K562 (cell line): ENCODE measurements at regions not wholly inside any gene's neighbourhood (a gene's known extent, or its start where the extent isn't known, plus 50 kb on each side); places are given as distances from the start of the nearest gene placed in this dataset.

ENCODE experiments used
- KAT7 ChIP-seq: sonication (generic); formaldehyde crosslinking; IDR thresholded peaks from 2 replicates; pipeline ENCODE4 v1.8.0; 2022; ENCODE audit warnings: missing genetic modification reagents, mild to moderate bottlenecking, borderline replicate concordance
- MED1 ChIP-seq: sonication (generic); formaldehyde crosslinking; IDR thresholded peaks from 2 replicates; pipeline ENCODE4 v1.8.1; 2023; ENCODE audit warnings: missing genetic modification reagents, borderline replicate concordance
- NCOA6 ChIP-seq: fragments of 450-650 bp; IDR thresholded peaks from 2 replicates; pipeline ENCODE4 v1.6.1; 2017; ENCODE audit warnings: mild to moderate bottlenecking
- PHF8 ChIP-seq: fragments of 200-600 bp; sonication (generic); IDR thresholded peaks from 2 replicates; pipeline ENCODE4 v1.6.1; 2012; ENCODE audit warnings: mixed run types, mild to moderate bottlenecking, inconsistent platforms, low read length, moderate library complexity, borderline replicate concordance
- XRCC4 ChIP-seq: IDR thresholded peaks from one replicate; pipeline ENCODE4 v1.6.1; 2011; ENCODE audit not compliant: insufficient read depth, insufficient read length; ENCODE audit errors: extremely low read depth
- TF ChIP-seq, protein P1 (sequence below): fragments of 450-650 bp; IDR thresholded peaks from 2 replicates; pipeline ENCODE4 v1.6.1; 2016; ENCODE audit warnings: missing biosample characterization, missing genetic modification characterization
- TF ChIP-seq, protein P2 (sequence below): fragments of 450-650 bp; IDR thresholded peaks from 2 replicates; pipeline ENCODE4 v1.6.1; 2016; ENCODE audit warnings: mild to moderate bottlenecking, moderate library complexity

DNA sequence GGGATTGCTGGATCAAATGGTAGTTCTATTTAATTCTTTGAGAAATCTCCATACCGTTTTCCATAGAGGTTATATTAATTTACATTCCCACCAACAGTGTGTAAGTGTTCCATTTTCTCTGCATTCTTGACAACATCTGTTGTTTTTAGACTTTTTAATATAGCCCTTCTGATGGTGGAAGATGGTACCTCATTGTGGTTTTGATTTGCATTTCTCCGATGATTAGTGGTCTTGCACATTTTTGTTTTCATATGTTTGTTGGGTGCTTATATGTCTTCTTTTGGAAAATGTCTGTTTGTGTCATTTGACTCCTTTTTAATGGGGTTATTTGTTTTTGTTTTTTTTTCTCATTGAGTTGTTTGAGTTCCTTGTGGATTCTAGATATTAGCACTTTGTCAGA is 75.3 kb upstream of the PUDP start (continued):
- TF ChIP-seq, protein P1, sequence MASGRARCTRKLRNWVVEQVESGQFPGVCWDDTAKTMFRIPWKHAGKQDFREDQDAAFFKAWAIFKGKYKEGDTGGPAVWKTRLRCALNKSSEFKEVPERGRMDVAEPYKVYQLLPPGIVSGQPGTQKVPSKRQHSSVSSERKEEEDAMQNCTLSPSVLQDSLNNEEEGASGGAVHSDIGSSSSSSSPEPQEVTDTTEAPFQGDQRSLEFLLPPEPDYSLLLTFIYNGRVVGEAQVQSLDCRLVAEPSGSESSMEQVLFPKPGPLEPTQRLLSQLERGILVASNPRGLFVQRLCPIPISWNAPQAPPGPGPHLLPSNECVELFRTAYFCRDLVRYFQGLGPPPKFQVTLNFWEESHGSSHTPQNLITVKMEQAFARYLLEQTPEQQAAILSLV (tag), result no peak
- TF ChIP-seq, protein P2, sequence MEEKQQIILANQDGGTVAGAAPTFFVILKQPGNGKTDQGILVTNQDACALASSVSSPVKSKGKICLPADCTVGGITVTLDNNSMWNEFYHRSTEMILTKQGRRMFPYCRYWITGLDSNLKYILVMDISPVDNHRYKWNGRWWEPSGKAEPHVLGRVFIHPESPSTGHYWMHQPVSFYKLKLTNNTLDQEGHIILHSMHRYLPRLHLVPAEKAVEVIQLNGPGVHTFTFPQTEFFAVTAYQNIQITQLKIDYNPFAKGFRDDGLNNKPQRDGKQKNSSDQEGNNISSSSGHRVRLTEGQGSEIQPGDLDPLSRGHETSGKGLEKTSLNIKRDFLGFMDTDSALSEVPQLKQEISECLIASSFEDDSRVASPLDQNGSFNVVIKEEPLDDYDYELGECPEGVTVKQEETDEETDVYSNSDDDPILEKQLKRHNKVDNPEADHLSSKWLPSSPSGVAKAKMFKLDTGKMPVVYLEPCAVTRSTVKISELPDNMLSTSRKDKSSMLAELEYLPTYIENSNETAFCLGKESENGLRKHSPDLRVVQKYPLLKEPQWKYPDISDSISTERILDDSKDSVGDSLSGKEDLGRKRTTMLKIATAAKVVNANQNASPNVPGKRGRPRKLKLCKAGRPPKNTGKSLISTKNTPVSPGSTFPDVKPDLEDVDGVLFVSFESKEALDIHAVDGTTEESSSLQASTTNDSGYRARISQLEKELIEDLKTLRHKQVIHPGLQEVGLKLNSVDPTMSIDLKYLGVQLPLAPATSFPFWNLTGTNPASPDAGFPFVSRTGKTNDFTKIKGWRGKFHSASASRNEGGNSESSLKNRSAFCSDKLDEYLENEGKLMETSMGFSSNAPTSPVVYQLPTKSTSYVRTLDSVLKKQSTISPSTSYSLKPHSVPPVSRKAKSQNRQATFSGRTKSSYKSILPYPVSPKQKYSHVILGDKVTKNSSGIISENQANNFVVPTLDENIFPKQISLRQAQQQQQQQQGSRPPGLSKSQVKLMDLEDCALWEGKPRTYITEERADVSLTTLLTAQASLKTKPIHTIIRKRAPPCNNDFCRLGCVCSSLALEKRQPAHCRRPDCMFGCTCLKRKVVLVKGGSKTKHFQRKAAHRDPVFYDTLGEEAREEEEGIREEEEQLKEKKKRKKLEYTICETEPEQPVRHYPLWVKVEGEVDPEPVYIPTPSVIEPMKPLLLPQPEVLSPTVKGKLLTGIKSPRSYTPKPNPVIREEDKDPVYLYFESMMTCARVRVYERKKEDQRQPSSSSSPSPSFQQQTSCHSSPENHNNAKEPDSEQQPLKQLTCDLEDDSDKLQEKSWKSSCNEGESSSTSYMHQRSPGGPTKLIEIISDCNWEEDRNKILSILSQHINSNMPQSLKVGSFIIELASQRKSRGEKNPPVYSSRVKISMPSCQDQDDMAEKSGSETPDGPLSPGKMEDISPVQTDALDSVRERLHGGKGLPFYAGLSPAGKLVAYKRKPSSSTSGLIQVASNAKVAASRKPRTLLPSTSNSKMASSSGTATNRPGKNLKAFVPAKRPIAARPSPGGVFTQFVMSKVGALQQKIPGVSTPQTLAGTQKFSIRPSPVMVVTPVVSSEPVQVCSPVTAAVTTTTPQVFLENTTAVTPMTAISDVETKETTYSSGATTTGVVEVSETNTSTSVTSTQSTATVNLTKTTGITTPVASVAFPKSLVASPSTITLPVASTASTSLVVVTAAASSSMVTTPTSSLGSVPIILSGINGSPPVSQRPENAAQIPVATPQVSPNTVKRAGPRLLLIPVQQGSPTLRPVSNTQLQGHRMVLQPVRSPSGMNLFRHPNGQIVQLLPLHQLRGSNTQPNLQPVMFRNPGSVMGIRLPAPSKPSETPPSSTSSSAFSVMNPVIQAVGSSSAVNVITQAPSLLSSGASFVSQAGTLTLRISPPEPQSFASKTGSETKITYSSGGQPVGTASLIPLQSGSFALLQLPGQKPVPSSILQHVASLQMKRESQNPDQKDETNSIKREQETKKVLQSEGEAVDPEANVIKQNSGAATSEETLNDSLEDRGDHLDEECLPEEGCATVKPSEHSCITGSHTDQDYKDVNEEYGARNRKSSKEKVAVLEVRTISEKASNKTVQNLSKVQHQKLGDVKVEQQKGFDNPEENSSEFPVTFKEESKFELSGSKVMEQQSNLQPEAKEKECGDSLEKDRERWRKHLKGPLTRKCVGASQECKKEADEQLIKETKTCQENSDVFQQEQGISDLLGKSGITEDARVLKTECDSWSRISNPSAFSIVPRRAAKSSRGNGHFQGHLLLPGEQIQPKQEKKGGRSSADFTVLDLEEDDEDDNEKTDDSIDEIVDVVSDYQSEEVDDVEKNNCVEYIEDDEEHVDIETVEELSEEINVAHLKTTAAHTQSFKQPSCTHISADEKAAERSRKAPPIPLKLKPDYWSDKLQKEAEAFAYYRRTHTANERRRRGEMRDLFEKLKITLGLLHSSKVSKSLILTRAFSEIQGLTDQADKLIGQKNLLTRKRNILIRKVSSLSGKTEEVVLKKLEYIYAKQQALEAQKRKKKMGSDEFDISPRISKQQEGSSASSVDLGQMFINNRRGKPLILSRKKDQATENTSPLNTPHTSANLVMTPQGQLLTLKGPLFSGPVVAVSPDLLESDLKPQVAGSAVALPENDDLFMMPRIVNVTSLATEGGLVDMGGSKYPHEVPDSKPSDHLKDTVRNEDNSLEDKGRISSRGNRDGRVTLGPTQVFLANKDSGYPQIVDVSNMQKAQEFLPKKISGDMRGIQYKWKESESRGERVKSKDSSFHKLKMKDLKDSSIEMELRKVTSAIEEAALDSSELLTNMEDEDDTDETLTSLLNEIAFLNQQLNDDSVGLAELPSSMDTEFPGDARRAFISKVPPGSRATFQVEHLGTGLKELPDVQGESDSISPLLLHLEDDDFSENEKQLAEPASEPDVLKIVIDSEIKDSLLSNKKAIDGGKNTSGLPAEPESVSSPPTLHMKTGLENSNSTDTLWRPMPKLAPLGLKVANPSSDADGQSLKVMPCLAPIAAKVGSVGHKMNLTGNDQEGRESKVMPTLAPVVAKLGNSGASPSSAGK, result no peak
- TF ChIP-seq MED1 (CRISPR knock-in tag), result no peak
- no peak for TF ChIP-seq XRCC4
- TF ChIP-seq KAT7 (CRISPR knock-in tag), result no peak
- no peak for TF ChIP-seq PHF8
- no peak for TF ChIP-seq NCOA6
